ENCODE measurements at regions not wholly inside any gene's neighbourhood (a gene's known extent, or its start where the extent isn't known, plus 50 kb on each side); places are given as distances from the start of the nearest gene placed in this dataset.
"Not testable (repeated sequence)": the region's sequence is repeated elsewhere in the genome, so short reads cannot be mapped to it uniquely, and the experiment has no call there.

GRCh38 chr4:13797061-13797460 is 169.5 kb upstream of the BOD1L1 start:
- no peak overlapping the region for H3K4me2 ChIP-seq (ENCODE audit: insufficient read depth, low read length)
- no peaks in the 10 kb centered on the region for H3K9me3 ChIP-seq (ENCODE audit: low read depth, low read length)
- H3K36me3 ChIP-seq (ENCODE audit: insufficient read depth, low read length), result no peaks in the 10 kb centered on the region
- H3K27me3 ChIP-seq (ENCODE audit: insufficient read depth, low read length), result no peaks in the 10 kb centered on the region
- no peak for DNase-seq (ENCODE audit: insufficient read length, low spot score, missing footprints)
- peaks cover 3% of the 10 kb centered on the region for H3K4me1 ChIP-seq (ENCODE audit: insufficient read depth, low read length)
- no peaks in the 10 kb centered on the region for H3K79me2 ChIP-seq (ENCODE audit: insufficient read depth, low read length)
- H3K27ac ChIP-seq (ENCODE audit: low read depth, low read length), result no peak overlapping the region
- no peaks in the 10 kb centered on the region for H4K20me1 ChIP-seq (ENCODE audit: insufficient read depth, low read length)
- TF ChIP-seq, protein P1, sequence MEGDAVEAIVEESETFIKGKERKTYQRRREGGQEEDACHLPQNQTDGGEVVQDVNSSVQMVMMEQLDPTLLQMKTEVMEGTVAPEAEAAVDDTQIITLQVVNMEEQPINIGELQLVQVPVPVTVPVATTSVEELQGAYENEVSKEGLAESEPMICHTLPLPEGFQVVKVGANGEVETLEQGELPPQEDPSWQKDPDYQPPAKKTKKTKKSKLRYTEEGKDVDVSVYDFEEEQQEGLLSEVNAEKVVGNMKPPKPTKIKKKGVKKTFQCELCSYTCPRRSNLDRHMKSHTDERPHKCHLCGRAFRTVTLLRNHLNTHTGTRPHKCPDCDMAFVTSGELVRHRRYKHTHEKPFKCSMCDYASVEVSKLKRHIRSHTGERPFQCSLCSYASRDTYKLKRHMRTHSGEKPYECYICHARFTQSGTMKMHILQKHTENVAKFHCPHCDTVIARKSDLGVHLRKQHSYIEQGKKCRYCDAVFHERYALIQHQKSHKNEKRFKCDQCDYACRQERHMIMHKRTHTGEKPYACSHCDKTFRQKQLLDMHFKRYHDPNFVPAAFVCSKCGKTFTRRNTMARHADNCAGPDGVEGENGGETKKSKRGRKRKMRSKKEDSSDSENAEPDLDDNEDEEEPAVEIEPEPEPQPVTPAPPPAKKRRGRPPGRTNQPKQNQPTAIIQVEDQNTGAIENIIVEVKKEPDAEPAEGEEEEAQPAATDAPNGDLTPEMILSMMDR (IDR thresholded peaks at IDR 0.05; ENCODE audit: extremely low read depth, low read depth, low read length), result no peak
- peak overlapping the region; percentile 4 for H2AFZ ChIP-seq (ENCODE audit: low read length)
- H3K4me3 ChIP-seq (ENCODE audit: insufficient read depth, low read length), result no peak overlapping the region

- no peaks in the 10 kb centered on the region for H3K36me3 ChIP-seq (ENCODE audit: insufficient read depth, low read length)
These were observed 187.7 kb upstream of the BOD1L1 start for GRCh38 chr4:13815231-13815630.

DNA sequence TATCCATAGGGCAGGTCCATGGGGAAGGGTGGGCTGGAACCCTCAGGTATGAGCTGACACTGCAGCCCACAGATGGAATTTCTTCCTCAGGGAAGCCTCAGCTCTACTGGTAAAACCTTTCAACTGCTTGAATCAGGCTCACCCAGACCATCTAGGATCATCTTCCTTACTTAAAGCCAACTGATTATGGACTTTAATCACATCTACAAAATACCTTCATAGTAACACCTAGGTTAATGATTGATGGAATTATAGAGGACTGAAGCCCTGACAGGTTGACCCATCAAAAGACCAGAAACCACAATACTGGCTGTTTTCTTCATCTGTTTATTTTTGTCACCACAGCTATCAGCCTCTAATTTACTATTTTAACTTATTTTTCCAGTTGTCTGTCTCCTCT is 188.9 kb upstream of the BOD1L1 start:
- Histone ChIP-seq H3K27ac (ENCODE audit: low read depth, low read length) (no peak overlapping the region), H3K27me3 (ENCODE audit: insufficient read depth, low read length) (no peaks in the 10 kb centered on the region), H3K36me3 (ENCODE audit: insufficient read depth, low read length) (no peaks in the 10 kb centered on the region), H3K9me3 (ENCODE audit: low read depth, low read length) (no peaks in the 10 kb centered on the region), H3K4me1 (ENCODE audit: insufficient read depth, low read length) (no peaks in the 10 kb centered on the region), H3K79me2 (ENCODE audit: insufficient read depth, low read length) (no peaks in the 10 kb centered on the region), H4K20me1 (ENCODE audit: insufficient read depth, low read length) (no peaks in the 10 kb centered on the region), H3K4me2 (ENCODE audit: insufficient read depth, low read length) (no peak overlapping the region), H2AFZ (ENCODE audit: low read length) (no peak overlapping the region), H3K4me3 (ENCODE audit: insufficient read depth, low read length) (no peak overlapping the region)
- TF ChIP-seq, protein P1 (IDR thresholded peaks at IDR 0.05; ENCODE audit: extremely low read depth, low read depth, low read length), result no peak
- DNase-seq (ENCODE audit: insufficient read length, low spot score, missing footprints), result no peak

More at GRCh38 chr4:13815231-13815630, 187.7 kb upstream of the BOD1L1 start:
- TF ChIP-seq, protein P1 (IDR thresholded peaks at IDR 0.05; ENCODE audit: extremely low read depth, low read depth, low read length), result no peak
- DNase-seq (ENCODE audit: insufficient read length, low spot score, missing footprints), result no peak
- no peak overlapping the region for H3K27ac ChIP-seq (ENCODE audit: low read depth, low read length)
- H3K27me3 ChIP-seq (ENCODE audit: insufficient read depth, low read length), result no peaks in the 10 kb centered on the region
- H3K4me1 ChIP-seq (ENCODE audit: insufficient read depth, low read length), result no peaks in the 10 kb centered on the region
- H2AFZ ChIP-seq (ENCODE audit: low read length), result no peak overlapping the region
- no peaks in the 10 kb centered on the region for H3K9me3 ChIP-seq (ENCODE audit: low read depth, low read length)
- no peak overlapping the region for H3K4me3 ChIP-seq (ENCODE audit: insufficient read depth, low read length)
- H4K20me1 ChIP-seq (ENCODE audit: insufficient read depth, low read length), result no peaks in the 10 kb centered on the region
- H3K79me2 ChIP-seq (ENCODE audit: insufficient read depth, low read length), result no peaks in the 10 kb centered on the region
- no peak overlapping the region for H3K4me2 ChIP-seq (ENCODE audit: insufficient read depth, low read length)

DNA sequence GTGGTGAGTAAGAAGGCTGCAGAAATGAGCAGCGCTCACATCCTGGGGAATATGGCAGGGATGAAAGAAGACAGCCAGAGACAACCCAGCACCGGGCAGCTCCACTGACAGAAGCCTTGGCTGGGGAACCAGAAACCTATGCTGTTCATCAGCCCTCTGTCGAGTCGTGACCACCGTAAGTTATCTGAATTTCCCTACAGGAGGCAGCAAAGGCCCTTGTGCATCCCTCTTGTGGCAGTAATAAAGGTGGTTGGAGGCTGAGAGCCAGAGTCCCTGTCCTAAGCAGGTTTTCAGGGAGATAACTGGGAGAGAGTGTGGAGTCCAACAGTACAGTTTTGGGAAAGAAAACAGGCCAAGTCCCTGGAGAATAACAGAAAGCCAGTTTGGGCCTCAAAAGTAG is 194.0 kb upstream of the BOD1L1 start:
- H3K4me3 ChIP-seq (ENCODE audit: insufficient read depth, low read length), result no peak overlapping the region
- H4K20me1 ChIP-seq (ENCODE audit: insufficient read depth, low read length), result no peaks in the 10 kb centered on the region
- H3K9me3 ChIP-seq (ENCODE audit: low read depth, low read length), result peaks cover 4% of the 10 kb centered on the region
- H3K4me2 ChIP-seq (ENCODE audit: insufficient read depth, low read length), result no peak overlapping the region
- no peak overlapping the region for H3K27ac ChIP-seq (ENCODE audit: low read depth, low read length)
- TF ChIP-seq, protein P1 (IDR thresholded peaks at IDR 0.05; ENCODE audit: extremely low read depth, low read depth, low read length), result no peak
- DNase-seq (ENCODE audit: insufficient read length, low spot score, missing footprints), result no peak
- H2AFZ ChIP-seq (ENCODE audit: low read length), result no peak overlapping the region
- H3K27me3 ChIP-seq (ENCODE audit: insufficient read depth, low read length), result no peaks in the 10 kb centered on the region
- no peaks in the 10 kb centered on the region for H3K36me3 ChIP-seq (ENCODE audit: insufficient read depth, low read length)
- no peaks in the 10 kb centered on the region for H3K4me1 ChIP-seq (ENCODE audit: insufficient read depth, low read length)
- H3K79me2 ChIP-seq (ENCODE audit: insufficient read depth, low read length), result no peaks in the 10 kb centered on the region

GRCh38 chr4:13825822-13826221 is 198.3 kb upstream of the BOD1L1 start:
- H3K36me3 ChIP-seq (ENCODE audit: insufficient read depth, low read length); H4K20me1 ChIP-seq (ENCODE audit: insufficient read depth, low read length); H3K27ac ChIP-seq (ENCODE audit: low read depth, low read length); H3K27me3 ChIP-seq (ENCODE audit: insufficient read depth, low read length); H2AFZ ChIP-seq (ENCODE audit: low read length); H3K79me2 ChIP-seq (ENCODE audit: insufficient read depth, low read length); DNase-seq (ENCODE audit: insufficient read length, low spot score, missing footprints); H3K4me1 ChIP-seq (ENCODE audit: insufficient read depth, low read length); H3K9me3 ChIP-seq (ENCODE audit: low read depth, low read length); H3K4me3 ChIP-seq (ENCODE audit: insufficient read depth, low read length); H3K4me2 ChIP-seq (ENCODE audit: insufficient read depth, low read length): not testable (repeated sequence)
